Renal pelvis (tissue), 1 donor: ENCODE measurements at regions not wholly inside any gene's neighbourhood (a gene's known extent, or its start where the extent isn't known, plus 50 kb on each side); places are given as distances from the start of the nearest gene placed in this dataset.
"Not testable (repeated sequence)": the region's sequence is repeated elsewhere in the genome, so short reads cannot be mapped to it uniquely, and the experiment has no call there.

Source experiments
- DNase-seq: peaks from one replicate; pipeline ENCODE4 v3.0.0-alpha.2; 2013

DNA sequence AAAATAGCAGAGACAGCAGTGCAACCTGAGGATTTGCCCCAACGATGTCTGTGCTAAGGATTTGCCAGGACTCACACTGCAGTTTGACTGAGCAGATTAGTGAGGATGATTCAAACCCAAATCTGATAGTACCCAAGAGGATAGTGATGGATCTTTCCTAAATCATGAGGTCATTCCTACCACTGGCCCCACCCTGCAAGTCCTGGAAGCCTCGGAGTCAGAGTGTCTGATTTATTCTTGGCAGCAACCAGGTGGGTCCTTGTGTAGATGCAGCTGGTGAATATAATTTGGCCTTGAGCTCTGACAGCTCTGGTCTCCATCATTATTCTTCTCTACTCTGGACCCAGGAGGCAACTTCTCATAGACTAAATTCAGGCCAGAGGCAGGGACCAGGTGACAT is 179.3 kb upstream of the RAG2 start:
- no peak for DNase-seq

- no peak for DNase-seq
Observed at GRCh38 chr11:36775756-36776155, 177.7 kb upstream of the RAG2 start.

GRCh38 chr11:36775130-36775529 is 177.1 kb upstream of the RAG2 start:
- DNase-seq = no peak

GRCh38 chr11:36774603-36775002 is 176.6 kb upstream of the RAG2 start:
- no peak for DNase-seq

DNA sequence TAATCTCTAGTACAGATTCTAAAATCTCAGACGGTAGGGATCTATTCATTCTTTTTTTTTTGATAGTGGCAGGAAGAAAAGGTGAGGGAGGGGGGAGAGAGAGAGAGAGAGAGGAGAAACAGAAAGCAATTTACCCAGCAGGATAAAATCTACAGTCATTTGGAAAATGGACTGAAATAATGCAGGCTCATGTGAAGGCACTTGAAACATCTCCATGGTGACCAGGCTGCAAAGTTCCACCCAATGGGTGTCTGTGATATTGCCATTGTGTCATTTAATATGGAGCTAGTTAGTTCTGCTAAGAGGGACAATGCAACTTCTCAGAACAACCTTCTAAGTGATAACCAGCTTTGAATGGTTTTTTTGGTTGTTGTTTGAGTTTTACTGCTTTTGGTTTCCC is 165.2 kb upstream of the RAG2 start:
- no peak for DNase-seq

GRCh38 chr11:36757075-36757474 is 159.0 kb upstream of the RAG2 start:
- DNase-seq = no peak

GRCh38 chr11:36753960-36754359 is 155.9 kb upstream of the RAG2 start:
- DNase-seq = no peak

- DNase-seq = no peak
Observed at GRCh38 chr11:36751996-36752395, 154.0 kb upstream of the RAG2 start.

DNA sequence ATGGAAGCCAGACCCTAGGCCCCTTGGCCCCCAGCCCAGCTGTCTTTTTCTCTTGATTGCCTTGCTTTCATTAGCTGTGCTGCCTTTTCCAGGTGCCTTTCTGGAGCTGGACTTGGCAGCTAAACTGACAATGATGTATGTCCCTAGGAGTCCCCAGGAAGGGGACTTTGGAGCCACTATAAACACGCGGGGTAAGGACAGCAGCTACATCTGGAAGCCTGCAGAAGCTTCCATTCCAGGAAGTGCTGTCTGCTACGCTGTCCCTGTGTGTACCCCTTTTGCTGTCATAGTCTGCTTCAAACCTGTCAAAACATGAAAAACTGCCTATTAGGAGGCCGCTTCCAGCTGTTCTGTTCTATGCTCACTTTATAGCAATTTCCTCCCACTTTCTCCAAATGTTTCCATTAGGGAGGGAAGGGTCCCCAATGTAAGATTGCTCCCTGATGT is 153.3 kb upstream of the RAG2 start:
- peak; percentile 42 for DNase-seq

GRCh38 chr11:36750349-36750748 is 152.3 kb upstream of the RAG2 start:
- DNase-seq = no peak

DNA sequence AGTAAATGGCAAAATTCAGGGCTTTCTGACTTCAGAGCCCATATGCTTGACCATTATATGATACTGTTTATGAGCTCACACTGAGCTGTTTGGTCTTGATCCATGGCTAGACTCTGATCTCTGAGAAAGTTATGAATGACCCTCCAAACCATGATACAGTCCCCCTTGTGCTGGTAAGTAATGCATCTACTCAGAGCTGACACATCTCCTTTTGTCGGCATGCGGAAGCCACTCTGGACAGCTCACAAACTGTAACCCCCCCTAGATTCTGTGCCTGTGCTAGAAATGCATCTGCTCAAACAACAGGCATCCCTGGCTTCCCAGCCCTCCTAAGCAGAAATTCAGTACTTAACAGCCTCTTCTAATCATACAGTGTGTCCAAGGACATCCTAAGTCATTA is 150.8 kb upstream of the RAG2 start:
- no peak for DNase-seq

DNA sequence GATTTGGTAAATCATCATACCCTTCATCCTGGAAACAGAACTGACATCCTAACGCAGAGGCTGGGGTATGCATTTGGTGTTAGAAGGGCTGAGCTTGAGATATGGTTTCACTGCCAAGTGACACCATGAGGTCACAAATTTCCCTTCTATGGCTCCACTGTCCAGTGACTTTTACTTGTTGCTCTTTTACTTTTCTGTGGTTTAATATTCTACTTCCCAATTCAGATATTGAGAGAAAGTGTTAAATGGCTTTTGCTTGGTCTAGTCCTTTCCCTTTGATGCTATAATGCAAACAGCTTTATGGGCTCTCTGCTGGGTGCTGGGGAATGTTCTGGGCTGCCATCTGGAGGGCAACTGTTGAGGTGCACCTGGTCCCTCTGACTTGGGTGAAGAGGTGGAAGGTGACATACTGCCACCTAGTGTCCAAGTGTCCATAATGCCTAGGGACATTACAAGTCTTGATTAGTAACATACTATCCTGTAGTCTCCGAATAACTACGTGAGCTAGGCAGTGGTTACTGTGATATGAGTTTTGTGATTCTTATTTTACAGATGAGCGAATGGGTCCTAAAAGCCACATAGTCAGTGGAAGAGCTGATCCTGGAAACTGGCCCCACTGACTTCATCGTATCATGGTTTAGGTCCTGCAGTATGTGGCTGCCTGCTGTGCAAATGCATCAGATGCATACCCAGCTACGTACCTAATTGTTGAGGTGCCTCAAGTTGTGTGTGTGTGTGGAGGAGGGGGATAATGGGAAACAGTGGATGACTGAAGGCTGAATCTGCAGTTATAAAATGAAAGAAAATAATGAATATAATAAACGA is 149.1 kb upstream of the RAG2 start:
- peak; percentile 91 for DNase-seq

DNA sequence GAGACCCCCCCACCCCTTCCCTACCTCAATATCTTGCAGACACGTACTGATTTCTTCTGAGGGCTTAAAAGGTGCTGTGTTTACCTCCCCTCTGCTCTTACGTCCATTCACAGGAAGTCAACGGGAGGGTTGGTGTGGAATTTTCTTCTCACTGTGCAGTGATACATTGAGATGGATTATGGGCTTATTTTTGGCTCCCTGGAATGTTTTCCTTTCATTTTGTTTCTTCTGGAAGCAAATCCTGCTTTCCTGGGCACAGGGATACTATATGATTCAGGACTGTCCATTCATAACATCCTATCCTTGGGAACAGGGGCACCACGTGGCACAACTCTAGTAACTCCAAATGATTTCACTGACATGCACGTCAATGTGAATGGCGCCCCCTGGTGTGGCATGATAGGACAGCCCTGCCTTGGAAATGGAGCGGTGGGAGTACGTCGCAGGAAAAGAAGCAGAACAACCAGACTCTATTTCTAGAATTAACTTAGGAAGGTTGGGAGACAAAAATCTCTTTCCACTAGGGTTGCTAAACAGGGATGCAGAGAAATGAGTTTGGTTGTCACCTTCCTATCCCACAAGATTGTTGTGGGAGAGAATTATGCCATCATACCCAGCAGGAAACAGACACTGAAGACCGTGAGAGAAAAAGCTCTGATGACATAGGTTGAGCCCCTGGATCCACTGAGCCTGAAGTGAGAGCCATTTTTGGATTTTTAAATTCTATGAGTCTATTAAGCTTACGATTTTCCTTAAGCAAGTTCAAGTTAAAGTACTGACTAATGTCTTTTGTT is 146.5 kb upstream of the RAG2 start:
- peak; percentile 55 for DNase-seq

DNA sequence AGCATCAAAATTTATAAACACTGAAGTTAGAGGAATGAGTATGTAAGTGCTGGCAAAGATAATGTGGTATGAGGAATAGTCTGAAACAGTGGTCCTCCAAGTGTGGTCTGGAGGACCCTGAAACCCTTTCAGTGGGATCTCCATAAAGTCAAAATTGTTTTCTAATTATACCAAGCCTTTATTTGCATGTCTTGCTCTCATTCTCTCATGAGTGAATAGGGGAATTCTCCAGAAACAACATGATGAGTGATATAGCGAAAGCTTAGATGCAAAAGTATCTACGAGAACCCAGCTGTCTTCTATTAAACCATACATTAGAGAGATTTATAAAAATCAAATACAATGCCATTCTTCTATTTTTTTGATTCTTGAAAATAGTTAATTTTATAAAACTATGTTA is 145.0 kb upstream of the RAG2 start:
- no peak for DNase-seq

GRCh38 chr11:36741515-36741914 is 143.5 kb upstream of the RAG2 start:
- DNase-seq = no peak

DNA sequence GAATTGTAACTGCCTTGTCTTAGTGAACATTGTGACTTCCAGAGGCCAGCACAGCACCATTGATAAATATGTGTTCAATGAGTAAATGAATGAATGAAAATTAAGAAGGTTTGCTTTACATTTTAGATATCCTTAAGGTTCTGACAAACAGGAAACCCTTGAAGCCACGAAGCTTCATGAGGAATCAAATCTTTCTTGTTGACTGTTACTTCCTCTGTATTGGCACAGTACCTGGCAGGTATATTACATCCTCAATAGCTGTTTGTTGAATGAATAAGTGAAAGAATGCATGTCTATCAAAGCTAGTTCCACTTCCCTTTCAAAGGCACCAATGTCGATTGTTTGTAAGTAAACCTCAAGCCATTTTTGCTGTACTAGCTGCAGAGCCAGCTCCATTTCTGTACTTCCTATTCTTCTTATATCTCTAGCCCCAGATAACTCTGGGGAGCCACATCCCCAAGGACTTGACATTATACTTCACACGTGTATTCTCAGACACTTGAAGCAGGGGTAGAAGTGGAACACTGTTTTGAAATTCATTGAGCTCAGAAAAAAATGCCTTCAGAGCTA is 140.3 kb upstream of the RAG2 start:
- no peak for DNase-seq

GRCh38 chr11:36736103-36736502 is 138.1 kb upstream of the RAG2 start:
- DNase-seq = no peak

GRCh38 chr11:36733721-36734120 is 135.7 kb upstream of the RAG2 start:
- DNase-seq = not testable (repeated sequence)

DNA sequence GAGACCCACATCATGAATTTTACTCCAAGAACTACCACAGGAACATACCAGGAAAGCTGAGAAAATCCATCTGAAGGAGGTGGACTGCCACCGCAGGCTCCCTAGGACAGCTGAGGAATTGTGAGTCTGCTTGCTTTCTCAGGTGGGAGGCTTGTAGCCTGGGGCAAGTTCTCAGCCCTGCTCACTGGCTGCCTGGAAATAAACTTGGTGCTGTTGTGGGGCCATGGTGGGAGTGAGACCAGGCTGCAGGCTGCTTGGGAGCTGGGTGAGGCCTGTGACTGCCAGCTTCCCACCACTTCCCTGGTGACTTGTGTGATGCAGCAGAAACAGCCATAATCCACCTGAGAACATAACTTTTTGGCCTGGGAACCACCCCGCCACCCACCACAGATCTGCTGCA is 132.7 kb upstream of the RAG2 start:
- DNase-seq = no peak

DNA sequence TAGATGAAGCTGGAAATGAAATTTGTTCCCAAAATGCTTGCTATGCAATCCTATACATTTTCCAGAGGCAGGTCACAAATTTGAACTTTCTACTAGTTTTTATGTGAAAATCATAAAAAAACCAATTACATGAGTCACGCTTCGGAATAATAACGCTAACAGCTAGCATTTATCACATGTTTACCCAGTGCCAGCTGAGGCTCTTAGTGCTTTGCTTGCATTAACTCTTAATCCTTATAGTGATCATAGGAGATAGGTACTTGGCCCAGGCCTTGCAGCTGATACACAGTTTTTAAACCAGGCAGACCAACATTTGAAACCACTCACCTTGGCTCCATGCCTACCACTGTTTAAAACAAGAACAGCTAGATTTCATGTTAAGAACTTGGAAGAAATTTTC is 131.8 kb upstream of the RAG2 start:
- no peak for DNase-seq

DNA sequence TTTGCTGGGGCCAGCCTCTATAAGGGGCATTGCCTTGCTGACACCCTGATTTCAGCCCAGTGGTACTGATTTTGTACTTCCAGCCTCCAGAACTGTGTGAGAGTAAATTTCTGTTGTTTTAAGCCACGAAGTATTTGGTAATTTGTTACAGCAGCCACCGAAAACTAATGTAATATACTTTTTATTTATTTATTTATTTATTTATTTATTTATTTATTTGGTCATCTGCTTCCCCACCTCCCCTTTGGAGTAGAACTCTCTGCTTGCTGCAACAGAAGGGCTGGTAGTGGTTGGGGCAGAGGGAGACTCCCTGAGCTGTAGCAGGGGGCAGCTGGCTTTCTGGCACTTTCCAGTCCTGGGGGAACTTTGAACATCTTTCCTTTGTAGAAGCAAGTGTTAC is 128.4 kb upstream of the RAG2 start:
- no peak for DNase-seq

DNA sequence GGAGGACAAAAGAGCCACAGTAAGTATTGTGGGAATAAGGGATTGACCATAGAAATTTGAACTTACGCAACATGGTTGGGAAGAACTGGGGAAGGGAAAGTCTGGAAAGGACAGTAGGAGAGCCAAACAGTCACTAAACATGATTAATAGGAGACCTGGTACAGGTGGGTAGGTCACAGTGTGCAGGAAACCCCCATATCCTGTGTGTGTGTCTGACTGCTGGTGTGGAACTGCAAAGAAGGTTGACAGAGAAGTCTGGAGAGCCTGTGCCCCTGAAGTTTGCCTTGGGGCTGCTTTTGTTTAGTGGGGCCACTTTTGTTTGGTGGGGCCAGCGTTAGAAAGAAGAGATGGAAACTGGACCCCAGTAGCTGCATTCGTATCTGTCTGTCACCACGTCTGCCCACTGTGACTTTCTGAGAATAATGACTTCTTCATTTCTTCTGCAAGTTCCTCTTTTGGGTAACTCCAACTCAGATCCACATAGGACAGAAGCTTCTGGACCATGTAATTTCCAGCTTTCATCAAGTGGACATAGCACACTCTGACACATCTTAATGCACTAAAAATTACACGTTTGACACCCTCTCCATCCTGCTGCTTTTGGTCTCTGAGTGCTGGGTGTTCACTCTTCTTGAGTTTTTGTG is 126.8 kb upstream of the RAG2 start:
- DNase-seq = no peak

DNA sequence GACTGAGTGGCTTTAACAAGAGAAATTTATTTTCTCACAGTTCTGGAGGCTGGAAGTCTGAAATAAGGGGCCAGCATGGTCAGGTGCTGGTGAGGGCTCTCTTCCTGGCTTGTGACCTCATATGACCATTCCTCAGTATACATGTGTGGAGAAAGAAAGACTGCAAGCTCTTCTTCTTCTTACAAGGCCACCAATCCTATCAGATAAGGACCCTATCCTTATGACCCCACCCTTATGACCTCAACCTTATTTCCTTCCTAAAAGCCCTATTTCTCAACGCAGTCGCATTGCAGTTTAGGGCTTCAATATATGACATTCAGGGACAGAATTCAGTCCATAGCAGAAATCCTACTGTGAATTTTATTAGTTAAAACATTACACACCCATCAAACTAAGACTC is 124.4 kb upstream of the RAG2 start:
- DNase-seq = no peak
